IPS-20b (cell line): ENCODE measurements at regions not wholly inside any gene's neighbourhood (a gene's known extent, or its start where the extent isn't known, plus 50 kb on each side); places are given as distances from the start of the nearest gene placed in this dataset.
"Not testable (repeated sequence)": the region's sequence is repeated elsewhere in the genome, so short reads cannot be mapped to it uniquely, and the experiment has no call there.

Source experiments
- H3K27ac ChIP-seq: one replicate; pipeline ENCODE4 v1.5.1; 2013; ENCODE audit warnings: low read length
- H3K27me3 ChIP-seq: 2 replicates; pipeline ENCODE4 v1.6.1; 2013; ENCODE audit warnings: mild to moderate bottlenecking, low read length, inconsistent platforms; ENCODE audit not compliant: insufficient read depth
- H3K36me3 ChIP-seq: 2 replicates; pipeline ENCODE4 v1.6.1; 2013; ENCODE audit warnings: low read depth, mild to moderate bottlenecking, inconsistent platforms, low read length, moderate library complexity; ENCODE audit not compliant: insufficient read depth
- H3K4me1 ChIP-seq: 2 replicates; pipeline ENCODE4 v1.6.1; 2013; ENCODE audit warnings: mild to moderate bottlenecking, control low read depth, inconsistent platforms, low read length, moderate library complexity; ENCODE audit not compliant: insufficient read depth
- H3K4me3 ChIP-seq: 2 replicates; pipeline ENCODE4 v1.5.1; 2013; ENCODE audit warnings: mild to moderate bottlenecking, low read length, inconsistent platforms
- H3K9ac ChIP-seq: 2 replicates; pipeline ENCODE4 v1.6.1; 2013; ENCODE audit warnings: low read depth, mild to moderate bottlenecking, inconsistent platforms, low read length, moderate library complexity
- H3K9me3 ChIP-seq: 2 replicates; pipeline ENCODE4 v1.6.1; 2013; ENCODE audit warnings: mild to moderate bottlenecking, low read depth, low read length, inconsistent platforms; ENCODE audit not compliant: insufficient read depth

- Histone ChIP-seq H3K27me3 (no peaks in the 10 kb centered on the region), H3K4me1 (peaks cover 20% of the 10 kb centered on the region; the same call in 1 of the 2 replicates), H3K36me3 (no peaks in the 10 kb centered on the region), H3K9ac (no peak overlapping the region), H3K4me3 (no peak overlapping the region), H3K27ac (no peak overlapping the region), H3K9me3 (no peaks in the 10 kb centered on the region)
Observed at GRCh38 chr21:15119486-15119885, 54.7 kb upstream of the NRIP1 start.

GRCh38 chr21:15121097-15121654, 56.4 kb upstream of the NRIP1 start:
- Histone ChIP-seq H3K27me3 (no peaks in the 10 kb centered on the region), H3K9me3 (no peaks in the 10 kb centered on the region), H3K36me3 (no peaks in the 10 kb centered on the region), H3K4me3 (no peak overlapping the region), H3K9ac (no peak overlapping the region), H3K27ac (peak overlapping the region; percentile 37), H3K4me1 (peaks cover 20% of the 10 kb centered on the region; the same call in 1 of the 2 replicates)

- no peak overlapping the region for H3K9ac ChIP-seq
- no peaks in the 10 kb centered on the region for H3K9me3 ChIP-seq
- peak overlapping the region; percentile 37 for H3K27ac ChIP-seq
- peaks cover 20% of the 10 kb centered on the region; the same call in 1 of the 2 replicates for H3K4me1 ChIP-seq
- no peaks in the 10 kb centered on the region for H3K27me3 ChIP-seq
- H3K36me3 ChIP-seq: no peaks in the 10 kb centered on the region
- H3K4me3 ChIP-seq: no peak overlapping the region
Observed at GRCh38 chr21:15121655-15122120, 56.9 kb upstream of the NRIP1 start.

GRCh38 chr21:15122241-15122640, 57.4 kb upstream of the NRIP1 start:
- no peak overlapping the region for H3K4me3 ChIP-seq
- H3K9me3 ChIP-seq: no peaks in the 10 kb centered on the region
- no peak overlapping the region; the same call in 1 of the 2 replicates for H3K9ac ChIP-seq
- no peaks in the 10 kb centered on the region for H3K36me3 ChIP-seq
- peak overlapping the region; percentile 18 for H3K27ac ChIP-seq
- H3K27me3 ChIP-seq: no peaks in the 10 kb centered on the region
- H3K4me1 ChIP-seq: peaks cover 20% of the 10 kb centered on the region; the same call in 1 of the 2 replicates

- Histone ChIP-seq H3K9me3 (no peaks in the 10 kb centered on the region), H3K27ac (no peak overlapping the region), H3K4me3 (no peak overlapping the region), H3K9ac (no peak overlapping the region), H3K4me1 (peaks cover 20% of the 10 kb centered on the region; the same call in 1 of the 2 replicates), H3K27me3 (no peaks in the 10 kb centered on the region), H3K36me3 (no peaks in the 10 kb centered on the region)
Observed at GRCh38 chr21:15124731-15125130, 59.9 kb upstream of the NRIP1 start.

- Histone ChIP-seq H3K27ac (no peak overlapping the region), H3K4me1 (peaks cover 10% of the 10 kb centered on the region; the same call in 1 of the 2 replicates), H3K36me3 (no peaks in the 10 kb centered on the region), H3K9me3 (no peaks in the 10 kb centered on the region), H3K27me3 (no peaks in the 10 kb centered on the region), H3K4me3 (no peak overlapping the region), H3K9ac (no peak overlapping the region)
Observed at GRCh38 chr21:15126948-15127347, 62.1 kb upstream of the NRIP1 start.

- no peaks in the 10 kb centered on the region for H3K27me3 ChIP-seq
- H3K4me3 ChIP-seq: no peak overlapping the region
- H3K9ac ChIP-seq: no peak overlapping the region
- H3K27ac ChIP-seq: no peak overlapping the region
- no peaks in the 10 kb centered on the region for H3K9me3 ChIP-seq
- H3K36me3 ChIP-seq: no peaks in the 10 kb centered on the region
- H3K4me1 ChIP-seq: peaks cover 5% of the 10 kb centered on the region; the same call in 1 of the 2 replicates
Observed at GRCh38 chr21:15127437-15127836, 62.6 kb upstream of the NRIP1 start.

GRCh38 chr21:15128267-15128666, 63.5 kb upstream of the NRIP1 start:
- Histone ChIP-seq H3K4me1 (no peaks in the 10 kb centered on the region; the same call in 1 of the 2 replicates), H3K4me3 (no peak overlapping the region), H3K27ac (no peak overlapping the region), H3K9ac (no peak overlapping the region), H3K9me3 (no peaks in the 10 kb centered on the region), H3K27me3 (no peaks in the 10 kb centered on the region), H3K36me3 (no peaks in the 10 kb centered on the region)

GRCh38 chr21:15128714-15129113, 63.9 kb upstream of the NRIP1 start:
- not testable (repeated sequence) for H3K4me1 ChIP-seq, H3K4me3 ChIP-seq, H3K27ac ChIP-seq, H3K9ac ChIP-seq, H3K27me3 ChIP-seq, H3K9me3 ChIP-seq, H3K36me3 ChIP-seq

- Histone ChIP-seq H3K36me3 (no peaks in the 10 kb centered on the region), H3K4me3 (no peak overlapping the region), H3K9me3 (no peaks in the 10 kb centered on the region), H3K27ac (no peak overlapping the region), H3K27me3 (no peaks in the 10 kb centered on the region), H3K4me1 (no peaks in the 10 kb centered on the region), H3K9ac (no peak overlapping the region)
Observed at GRCh38 chr21:15130326-15130725, 65.5 kb upstream of the NRIP1 start.

GRCh38 chr21:15130751-15131150, 66.0 kb upstream of the NRIP1 start:
- H3K27ac ChIP-seq: no peak overlapping the region

GRCh38 chr21:15132781-15133180, 68.0 kb upstream of the NRIP1 start:
- no peak overlapping the region for H3K4me3 ChIP-seq
- H3K9me3 ChIP-seq: no peaks in the 10 kb centered on the region
- no peak overlapping the region for H3K9ac ChIP-seq
- H3K36me3 ChIP-seq: no peaks in the 10 kb centered on the region
- no peaks in the 10 kb centered on the region for H3K27me3 ChIP-seq
- H3K27ac ChIP-seq: no peak overlapping the region
- H3K4me1 ChIP-seq: no peaks in the 10 kb centered on the region

More at GRCh38 chr21:15130751-15131150, 66.0 kb upstream of the NRIP1 start:
- no peak overlapping the region for H3K9ac ChIP-seq
- H3K9me3 ChIP-seq: no peaks in the 10 kb centered on the region
- H3K4me1 ChIP-seq: no peaks in the 10 kb centered on the region
- no peak overlapping the region for H3K4me3 ChIP-seq
- H3K27me3 ChIP-seq: no peaks in the 10 kb centered on the region
- no peaks in the 10 kb centered on the region for H3K36me3 ChIP-seq
